ENCODE measurements at regions not wholly inside any gene's neighbourhood (a gene's known extent, or its start where the extent isn't known, plus 50 kb on each side); places are given as distances from the start of the nearest gene placed in this dataset.
"Not testable (repeated sequence)": the region's sequence is repeated elsewhere in the genome, so short reads cannot be mapped to it uniquely, and the experiment has no call there.

DNA sequence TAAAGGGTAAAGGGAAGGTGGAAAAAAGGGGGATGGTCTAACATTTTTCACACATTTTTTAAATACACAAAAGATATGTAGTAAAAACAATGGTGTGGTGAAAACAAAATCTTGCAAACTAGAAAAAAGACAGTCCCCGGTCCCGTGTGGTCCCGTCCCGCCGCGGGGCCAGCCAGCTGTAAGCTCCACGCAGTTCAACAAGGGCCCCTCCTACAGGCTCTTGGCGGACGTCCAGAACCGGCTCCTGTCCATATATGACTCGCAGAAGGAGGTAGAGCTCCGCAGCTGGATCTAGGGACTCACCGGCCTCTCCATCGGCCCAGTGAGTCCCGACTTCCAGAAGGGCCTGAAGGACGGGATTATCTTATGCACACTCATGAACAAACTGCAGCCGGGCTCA, 455.1 kb downstream of the TUBA3C start:
- not testable (repeated sequence) for H3K27me3 ChIP-seq (replicated peaks; ENCODE audit: insufficient read depth, low read length); H3K9me2 ChIP-seq (replicated peaks; ENCODE audit: insufficient read depth, low read length); H3K4me2 ChIP-seq (ENCODE audit: low read depth, low read length); H3K36me3 ChIP-seq (replicated peaks; ENCODE audit: insufficient read depth, low read length); H3K4me3 ChIP-seq (ENCODE audit: low read length); H4K20me1 ChIP-seq (ENCODE audit: insufficient read depth, low read length); H2AFZ ChIP-seq (ENCODE audit: low read length); H3K9me3 ChIP-seq (replicated peaks; ENCODE audit: insufficient read depth, low read length); H3K9ac ChIP-seq (ENCODE audit: low read length); H3K4me1 ChIP-seq (ENCODE audit: low read length); H3F3A ChIP-seq (ENCODE audit: insufficient read depth, low read length); H3K27ac ChIP-seq (ENCODE audit: low read length); H3K79me2 ChIP-seq (ENCODE audit: low read length); DNase-seq

DNA sequence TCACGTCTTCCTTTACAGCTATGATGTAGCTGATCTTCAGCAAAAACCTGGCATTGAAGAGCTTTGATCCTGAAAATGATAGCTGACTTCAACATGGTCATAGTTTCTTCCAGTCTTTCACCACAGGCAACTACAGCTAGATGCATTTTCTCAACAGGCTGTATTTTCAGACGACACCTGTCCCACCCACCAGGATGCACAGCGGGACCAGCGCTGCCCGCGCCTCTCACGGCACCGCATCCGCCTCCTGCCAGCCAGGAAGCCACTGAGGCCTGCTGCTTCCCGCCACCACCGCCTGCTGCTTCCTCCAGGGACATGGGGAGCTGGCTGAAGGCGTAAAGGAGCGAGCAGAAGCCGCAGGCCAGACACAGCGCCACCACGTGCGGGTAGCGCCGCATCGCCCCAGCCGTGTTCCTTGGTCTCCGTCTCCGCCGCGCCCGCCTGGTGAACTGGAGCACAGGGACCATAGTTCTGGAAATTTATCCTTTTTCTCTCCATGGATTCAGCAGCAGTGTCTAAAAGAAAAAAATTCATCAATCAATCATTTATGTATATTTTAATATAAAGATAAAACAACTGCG, 456.3 kb downstream of the TUBA3C start:
- H2AFZ ChIP-seq (ENCODE audit: low read length); H3K27ac ChIP-seq (ENCODE audit: low read length); H3K36me3 ChIP-seq (replicated peaks; ENCODE audit: insufficient read depth, low read length); H3K4me2 ChIP-seq (ENCODE audit: low read depth, low read length); H4K20me1 ChIP-seq (ENCODE audit: insufficient read depth, low read length); H3K79me2 ChIP-seq (ENCODE audit: low read length); DNase-seq; H3K9me2 ChIP-seq (replicated peaks; ENCODE audit: insufficient read depth, low read length); H3K4me3 ChIP-seq (ENCODE audit: low read length); H3F3A ChIP-seq (ENCODE audit: insufficient read depth, low read length); H3K27me3 ChIP-seq (replicated peaks; ENCODE audit: insufficient read depth, low read length); H3K4me1 ChIP-seq (ENCODE audit: low read length); H3K9ac ChIP-seq (ENCODE audit: low read length); H3K9me3 ChIP-seq (replicated peaks; ENCODE audit: insufficient read depth, low read length): not testable (repeated sequence)

DNA sequence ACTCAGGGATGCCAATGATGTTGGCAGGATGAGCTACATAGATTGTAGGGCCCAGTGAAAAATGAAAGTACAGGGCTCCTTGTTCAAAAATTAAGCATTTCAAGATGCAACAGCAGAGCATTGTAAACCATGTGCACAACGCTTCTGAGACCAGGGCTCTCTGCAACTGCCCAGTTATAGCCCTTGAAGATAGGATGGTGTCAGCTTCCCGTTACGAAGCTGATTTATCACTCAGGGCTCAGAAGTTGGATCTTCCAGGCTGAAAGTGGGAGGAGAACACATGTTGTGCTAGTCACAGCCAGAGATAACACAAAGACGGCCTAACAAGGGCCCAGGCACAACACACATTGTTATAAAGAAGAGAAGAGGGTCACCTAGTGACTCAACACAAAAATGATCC, 466.7 kb downstream of the TUBA3C start:
- H3K4me1 ChIP-seq (ENCODE audit: low read length) = no peaks in the 10 kb centered on the region
- no peaks in the 10 kb centered on the region for H3K9me2 ChIP-seq (replicated peaks; ENCODE audit: insufficient read depth, low read length)
- TF ChIP-seq, protein P1, sequence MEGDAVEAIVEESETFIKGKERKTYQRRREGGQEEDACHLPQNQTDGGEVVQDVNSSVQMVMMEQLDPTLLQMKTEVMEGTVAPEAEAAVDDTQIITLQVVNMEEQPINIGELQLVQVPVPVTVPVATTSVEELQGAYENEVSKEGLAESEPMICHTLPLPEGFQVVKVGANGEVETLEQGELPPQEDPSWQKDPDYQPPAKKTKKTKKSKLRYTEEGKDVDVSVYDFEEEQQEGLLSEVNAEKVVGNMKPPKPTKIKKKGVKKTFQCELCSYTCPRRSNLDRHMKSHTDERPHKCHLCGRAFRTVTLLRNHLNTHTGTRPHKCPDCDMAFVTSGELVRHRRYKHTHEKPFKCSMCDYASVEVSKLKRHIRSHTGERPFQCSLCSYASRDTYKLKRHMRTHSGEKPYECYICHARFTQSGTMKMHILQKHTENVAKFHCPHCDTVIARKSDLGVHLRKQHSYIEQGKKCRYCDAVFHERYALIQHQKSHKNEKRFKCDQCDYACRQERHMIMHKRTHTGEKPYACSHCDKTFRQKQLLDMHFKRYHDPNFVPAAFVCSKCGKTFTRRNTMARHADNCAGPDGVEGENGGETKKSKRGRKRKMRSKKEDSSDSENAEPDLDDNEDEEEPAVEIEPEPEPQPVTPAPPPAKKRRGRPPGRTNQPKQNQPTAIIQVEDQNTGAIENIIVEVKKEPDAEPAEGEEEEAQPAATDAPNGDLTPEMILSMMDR (IDR thresholded peaks at IDR 0.05; ENCODE audit: low read length) = no peak
- TF ChIP-seq EZH2 (optimal IDR thresholded peaks at IDR 0.05; ENCODE audit: low read depth, low read length) (no peak), EZH2phosphoT487 (IDR thresholded peaks at IDR 0.05; ENCODE audit: low read length) (no peak)
- no peaks in the 10 kb centered on the region for H4K20me1 ChIP-seq (ENCODE audit: insufficient read depth, low read length)
- H3K27ac ChIP-seq (ENCODE audit: low read length) = no peak overlapping the region
- H3K36me3 ChIP-seq (replicated peaks; ENCODE audit: insufficient read depth, low read length) = no peaks in the 10 kb centered on the region
- H3K9ac ChIP-seq (ENCODE audit: low read length) = no peak overlapping the region
- no peaks in the 10 kb centered on the region for H3F3A ChIP-seq (ENCODE audit: insufficient read depth, low read length)
- H3K4me3 ChIP-seq (ENCODE audit: low read length) = no peak overlapping the region
- no peak for DNase-seq
- H3K79me2 ChIP-seq (ENCODE audit: low read length) = no peaks in the 10 kb centered on the region
- no peak overlapping the region for H2AFZ ChIP-seq (ENCODE audit: low read length)
- no peaks in the 10 kb centered on the region for H3K9me3 ChIP-seq (replicated peaks; ENCODE audit: insufficient read depth, low read length)
- H3K4me2 ChIP-seq (ENCODE audit: low read depth, low read length) = no peak overlapping the region
- H3K27me3 ChIP-seq (replicated peaks; ENCODE audit: insufficient read depth, low read length) = no peaks in the 10 kb centered on the region

DNA sequence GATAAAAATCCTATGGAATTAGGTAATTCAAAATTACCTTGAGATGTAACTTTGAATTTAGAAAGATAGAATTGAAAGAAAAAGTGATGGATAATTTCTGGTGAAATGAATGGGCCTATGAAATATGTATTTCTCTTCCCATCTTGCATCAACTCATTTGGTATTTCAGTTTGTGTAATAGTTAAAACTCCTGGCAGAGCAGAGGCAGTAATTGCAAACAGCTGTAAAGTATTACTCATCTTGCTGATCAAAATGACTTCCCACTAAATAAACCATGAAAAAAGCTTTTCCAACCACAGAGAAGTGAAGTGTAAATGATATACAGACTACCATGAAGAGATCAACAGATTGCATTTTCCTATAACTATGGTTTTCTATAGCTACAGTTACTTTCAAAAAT, 471.0 kb downstream of the TUBA3C start:
- H3K27ac ChIP-seq (ENCODE audit: low read length); H2AFZ ChIP-seq (ENCODE audit: low read length); H4K20me1 ChIP-seq (ENCODE audit: insufficient read depth, low read length); H3K4me1 ChIP-seq (ENCODE audit: low read length); H3K9ac ChIP-seq (ENCODE audit: low read length); H3K27me3 ChIP-seq (replicated peaks; ENCODE audit: insufficient read depth, low read length); H3K4me2 ChIP-seq (ENCODE audit: low read depth, low read length); H3K79me2 ChIP-seq (ENCODE audit: low read length); H3K9me3 ChIP-seq (replicated peaks; ENCODE audit: insufficient read depth, low read length); DNase-seq; H3K4me3 ChIP-seq (ENCODE audit: low read length); H3K9me2 ChIP-seq (replicated peaks; ENCODE audit: insufficient read depth, low read length); H3K36me3 ChIP-seq (replicated peaks; ENCODE audit: insufficient read depth, low read length); H3F3A ChIP-seq (ENCODE audit: insufficient read depth, low read length): not testable (repeated sequence)

DNA sequence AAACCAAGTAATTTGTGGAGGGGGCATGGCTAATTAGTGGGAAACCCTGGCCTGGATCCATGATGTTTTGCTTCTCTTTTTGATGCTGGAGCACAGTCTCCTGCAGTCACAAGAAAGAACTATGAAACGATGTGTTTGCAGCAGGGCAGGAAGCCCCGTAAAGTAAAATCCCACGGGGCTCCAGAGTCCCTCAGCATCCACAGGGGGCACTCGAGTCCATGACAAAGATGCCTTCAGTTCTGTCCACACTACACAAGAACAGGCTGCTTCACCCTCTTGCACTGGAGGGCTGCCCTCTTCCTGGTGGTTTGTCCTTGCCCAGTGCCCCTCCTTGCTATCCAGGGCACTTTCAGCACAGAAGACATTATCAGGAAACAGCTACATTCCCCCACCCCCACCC, 475.1 kb downstream of the TUBA3C start:
- not testable (repeated sequence) for DNase-seq; H3K9me3 ChIP-seq (replicated peaks; ENCODE audit: insufficient read depth, low read length); H3K9ac ChIP-seq (ENCODE audit: low read length)

DNA sequence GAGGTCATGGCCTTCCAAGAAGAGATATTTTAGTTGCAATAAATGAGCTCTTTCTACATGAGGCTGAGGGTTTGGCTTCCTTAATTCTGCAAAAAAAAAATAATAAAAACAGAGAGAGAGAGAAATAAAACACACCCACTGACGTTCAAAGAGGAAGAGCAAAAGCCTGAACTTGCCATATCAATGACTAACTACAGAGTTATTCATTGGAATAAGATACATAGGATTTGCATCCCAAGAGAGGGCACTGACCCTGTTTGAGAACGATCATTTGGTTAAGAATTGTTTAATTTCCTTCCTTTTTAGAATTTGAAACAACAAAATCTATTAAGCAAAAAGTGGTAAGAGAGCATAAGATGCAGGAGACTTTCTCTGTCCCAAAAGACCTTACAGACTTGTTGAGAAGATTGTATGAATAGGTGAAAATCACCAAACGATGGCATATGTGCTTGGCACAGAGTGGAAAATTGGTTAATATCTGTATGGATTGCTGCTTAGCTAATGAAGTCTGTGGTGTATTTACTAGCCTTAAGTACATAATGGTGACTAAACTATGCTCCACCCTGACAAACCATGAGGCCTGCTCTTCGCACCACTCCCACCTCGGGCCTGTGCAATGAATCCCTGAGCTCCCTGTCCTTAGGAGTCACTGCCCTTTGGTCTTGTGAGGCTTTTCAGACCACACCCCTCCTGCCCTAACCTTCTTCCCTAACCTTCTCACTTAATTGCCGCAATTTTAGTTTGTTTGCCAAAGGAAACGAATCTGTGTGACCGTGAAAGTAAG, 479.0 kb downstream of the TUBA3C start:
- H4K20me1 ChIP-seq (ENCODE audit: insufficient read depth, low read length); H3K79me2 ChIP-seq (ENCODE audit: low read length); H3K4me3 ChIP-seq (ENCODE audit: low read length); DNase-seq; H3K9ac ChIP-seq (ENCODE audit: low read length); H3K4me1 ChIP-seq (ENCODE audit: low read length); H3K9me2 ChIP-seq (replicated peaks; ENCODE audit: insufficient read depth, low read length); H3K27me3 ChIP-seq (replicated peaks; ENCODE audit: insufficient read depth, low read length); H3K36me3 ChIP-seq (replicated peaks; ENCODE audit: insufficient read depth, low read length); H3K27ac ChIP-seq (ENCODE audit: low read length); H2AFZ ChIP-seq (ENCODE audit: low read length); H3K9me3 ChIP-seq (replicated peaks; ENCODE audit: insufficient read depth, low read length); H3F3A ChIP-seq (ENCODE audit: insufficient read depth, low read length); H3K4me2 ChIP-seq (ENCODE audit: low read depth, low read length): not testable (repeated sequence)

More for the DNA sequence above, 475.1 kb downstream of the TUBA3C start:
- not testable (repeated sequence) for H3K9me2 ChIP-seq (replicated peaks; ENCODE audit: insufficient read depth, low read length); H3K36me3 ChIP-seq (replicated peaks; ENCODE audit: insufficient read depth, low read length); H3K27me3 ChIP-seq (replicated peaks; ENCODE audit: insufficient read depth, low read length); H2AFZ ChIP-seq (ENCODE audit: low read length); H3K79me2 ChIP-seq (ENCODE audit: low read length); H3K4me2 ChIP-seq (ENCODE audit: low read depth, low read length); H4K20me1 ChIP-seq (ENCODE audit: insufficient read depth, low read length); H3K4me3 ChIP-seq (ENCODE audit: low read length); H3K27ac ChIP-seq (ENCODE audit: low read length); H3F3A ChIP-seq (ENCODE audit: insufficient read depth, low read length); H3K4me1 ChIP-seq (ENCODE audit: low read length)

DNA sequence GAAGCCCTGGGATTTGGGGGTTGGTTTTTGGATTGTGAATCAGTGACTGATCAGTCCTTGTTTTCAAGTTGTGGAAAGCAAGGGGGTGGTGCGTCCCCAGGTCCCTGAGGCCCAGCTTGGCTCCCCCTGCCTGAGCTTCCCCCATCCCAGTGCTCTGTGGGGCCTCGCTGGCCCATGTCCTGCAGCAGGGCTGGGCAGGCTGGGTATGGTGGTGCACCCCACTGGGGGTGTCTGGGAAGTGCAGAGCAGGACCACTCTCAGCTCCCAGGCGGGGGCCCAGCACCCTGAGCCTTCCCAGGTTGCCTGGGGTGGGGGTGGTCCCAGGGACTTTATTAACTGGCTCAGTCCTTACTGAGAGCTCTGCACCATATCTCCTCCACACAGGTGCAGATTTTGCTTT, 483.3 kb downstream of the TUBA3C start:
- not testable (repeated sequence) for H3K4me1 ChIP-seq (ENCODE audit: low read length); H3K36me3 ChIP-seq (replicated peaks; ENCODE audit: insufficient read depth, low read length); H3K9ac ChIP-seq (ENCODE audit: low read length); H3K79me2 ChIP-seq (ENCODE audit: low read length); H3K9me2 ChIP-seq (replicated peaks; ENCODE audit: insufficient read depth, low read length); H3K4me3 ChIP-seq (ENCODE audit: low read length); H3K27ac ChIP-seq (ENCODE audit: low read length); H3F3A ChIP-seq (ENCODE audit: insufficient read depth, low read length); H2AFZ ChIP-seq (ENCODE audit: low read length); H3K4me2 ChIP-seq (ENCODE audit: low read depth, low read length); DNase-seq; H4K20me1 ChIP-seq (ENCODE audit: insufficient read depth, low read length); H3K9me3 ChIP-seq (replicated peaks; ENCODE audit: insufficient read depth, low read length); H3K27me3 ChIP-seq (replicated peaks; ENCODE audit: insufficient read depth, low read length)

Measured in MM.1S (cell line).